ENCODE measurements at regions not wholly inside any gene's neighbourhood (a gene's known extent, or its start where the extent isn't known, plus 50 kb on each side); places are given as distances from the start of the nearest gene placed in this dataset.
"Not testable (repeated sequence)": the region's sequence is repeated elsewhere in the genome, so short reads cannot be mapped to it uniquely, and the experiment has no call there.

DNA sequence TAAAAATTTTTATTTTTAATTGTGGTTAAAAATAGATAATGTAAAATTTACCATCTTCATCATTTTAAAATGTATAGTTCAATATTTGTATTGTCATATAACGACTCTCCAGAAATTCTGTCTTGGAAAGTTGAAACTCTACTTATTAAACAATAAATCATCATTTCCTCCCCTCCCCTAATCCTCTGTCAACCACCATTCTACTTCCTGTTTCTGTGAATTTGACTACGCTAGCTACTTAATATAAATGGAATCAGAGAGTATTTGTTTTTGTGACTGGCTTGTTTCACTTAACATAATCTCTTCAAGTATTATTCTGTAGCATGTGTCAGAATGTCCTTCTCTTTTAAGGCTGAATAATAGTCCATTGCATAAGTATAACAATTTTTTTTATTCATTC lies 729.0 kb upstream of the AADAT start:
- DNase-seq (ENCODE audit: low read depth), result no peak
- no peak overlapping the region for H3K4me3 ChIP-seq (ENCODE audit: low read depth, low read length)
- TF ChIP-seq, protein P1, sequence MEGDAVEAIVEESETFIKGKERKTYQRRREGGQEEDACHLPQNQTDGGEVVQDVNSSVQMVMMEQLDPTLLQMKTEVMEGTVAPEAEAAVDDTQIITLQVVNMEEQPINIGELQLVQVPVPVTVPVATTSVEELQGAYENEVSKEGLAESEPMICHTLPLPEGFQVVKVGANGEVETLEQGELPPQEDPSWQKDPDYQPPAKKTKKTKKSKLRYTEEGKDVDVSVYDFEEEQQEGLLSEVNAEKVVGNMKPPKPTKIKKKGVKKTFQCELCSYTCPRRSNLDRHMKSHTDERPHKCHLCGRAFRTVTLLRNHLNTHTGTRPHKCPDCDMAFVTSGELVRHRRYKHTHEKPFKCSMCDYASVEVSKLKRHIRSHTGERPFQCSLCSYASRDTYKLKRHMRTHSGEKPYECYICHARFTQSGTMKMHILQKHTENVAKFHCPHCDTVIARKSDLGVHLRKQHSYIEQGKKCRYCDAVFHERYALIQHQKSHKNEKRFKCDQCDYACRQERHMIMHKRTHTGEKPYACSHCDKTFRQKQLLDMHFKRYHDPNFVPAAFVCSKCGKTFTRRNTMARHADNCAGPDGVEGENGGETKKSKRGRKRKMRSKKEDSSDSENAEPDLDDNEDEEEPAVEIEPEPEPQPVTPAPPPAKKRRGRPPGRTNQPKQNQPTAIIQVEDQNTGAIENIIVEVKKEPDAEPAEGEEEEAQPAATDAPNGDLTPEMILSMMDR (IDR thresholded peaks at IDR 0.05; ENCODE audit: insufficient read depth, low read length), result no peak

DNA sequence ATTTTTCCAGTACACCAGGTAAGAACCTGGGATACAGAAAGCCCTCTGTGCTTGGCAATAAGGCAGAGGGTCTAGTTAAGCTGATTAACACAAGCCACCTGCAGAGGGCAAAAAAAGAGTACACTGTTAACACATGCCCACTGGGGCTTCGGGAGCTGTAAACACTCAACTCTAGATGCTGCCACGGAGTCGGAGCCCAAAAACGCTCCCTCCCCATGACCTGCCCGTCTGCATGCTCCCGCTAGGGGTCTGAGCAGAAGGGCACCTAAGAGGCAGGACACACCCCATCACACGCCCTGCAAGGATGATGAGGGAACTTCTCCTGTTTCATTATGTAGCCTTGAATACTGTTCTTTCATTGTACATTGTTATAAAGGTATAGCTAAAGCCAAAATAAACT lies 715.6 kb upstream of the AADAT start:
- DNase-seq (ENCODE audit: low read depth), result no peak
- TF ChIP-seq, protein P1 (IDR thresholded peaks at IDR 0.05; ENCODE audit: insufficient read depth, low read length), result no peak
- no peak overlapping the region for H3K4me3 ChIP-seq (ENCODE audit: low read depth, low read length)

DNA sequence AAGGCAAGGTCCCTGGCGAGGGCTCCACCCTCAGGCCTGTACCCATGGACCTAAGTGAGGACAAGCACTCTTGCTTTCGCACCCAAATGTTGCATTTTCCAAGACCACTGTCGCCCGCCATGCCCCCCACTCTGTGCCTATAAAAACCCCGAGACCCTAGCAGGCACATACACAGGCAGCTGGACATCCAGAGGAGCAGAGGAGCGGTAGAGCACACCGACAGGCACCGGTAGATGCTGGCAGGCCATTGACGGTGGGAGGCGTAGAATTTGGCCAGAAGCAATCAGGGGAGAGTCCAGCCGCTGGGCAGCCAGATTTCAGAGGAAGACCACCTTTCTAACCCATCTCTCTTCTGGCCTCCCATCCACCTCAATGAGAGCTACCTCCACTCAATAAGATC lies 715.2 kb upstream of the AADAT start:
- TF ChIP-seq, protein P1 (IDR thresholded peaks at IDR 0.05; ENCODE audit: insufficient read depth, low read length), result no peak
- H3K4me3 ChIP-seq (ENCODE audit: low read depth, low read length), result no peak overlapping the region
- DNase-seq (ENCODE audit: low read depth), result no peak

DNA sequence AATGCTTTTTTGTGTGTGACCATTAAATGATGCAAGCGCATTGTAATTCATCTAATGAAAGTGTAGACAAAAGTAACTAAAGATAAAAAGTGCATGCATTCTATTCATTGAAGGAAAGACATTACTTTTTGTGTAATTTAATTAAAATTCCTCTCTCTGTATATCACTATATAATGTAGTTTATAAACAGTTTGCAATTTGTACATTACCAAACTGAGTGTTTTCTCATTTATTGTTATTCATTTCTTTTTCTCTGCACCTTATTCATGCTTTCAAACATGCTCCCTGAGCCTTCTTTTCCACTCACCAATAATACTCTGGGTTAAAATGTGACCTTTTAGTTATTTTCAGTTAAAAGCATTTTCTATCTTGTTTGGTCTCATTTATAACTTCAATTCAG lies 713.7 kb upstream of the AADAT start:
- no peak overlapping the region for H3K4me3 ChIP-seq (ENCODE audit: low read depth, low read length)
- no peak for DNase-seq (ENCODE audit: low read depth)
- TF ChIP-seq, protein P1 (IDR thresholded peaks at IDR 0.05; ENCODE audit: insufficient read depth, low read length), result no peak

DNA sequence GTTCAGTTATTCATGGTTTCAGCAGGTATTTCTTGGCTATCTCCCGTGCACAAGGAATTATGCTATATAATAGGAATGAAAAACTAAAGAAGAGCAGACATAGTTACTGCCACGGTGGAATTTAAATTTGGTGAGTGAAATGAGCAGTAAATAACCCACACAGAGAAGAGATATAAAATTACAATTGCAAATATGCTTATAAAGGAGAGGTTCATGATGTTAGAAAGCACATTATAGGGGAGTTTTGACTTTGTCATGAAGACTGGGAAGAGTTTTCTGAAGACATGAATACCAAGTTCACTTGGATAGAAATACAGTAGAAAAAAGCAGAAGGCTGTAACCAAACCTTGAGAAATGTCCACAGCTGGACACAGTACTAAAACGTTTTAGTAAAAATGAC lies 712.0 kb upstream of the AADAT start:
- TF ChIP-seq, protein P1 (IDR thresholded peaks at IDR 0.05; ENCODE audit: insufficient read depth, low read length), result no peak
- H3K4me3 ChIP-seq (ENCODE audit: low read depth, low read length), result no peak overlapping the region
- DNase-seq (ENCODE audit: low read depth), result no peak

DNA sequence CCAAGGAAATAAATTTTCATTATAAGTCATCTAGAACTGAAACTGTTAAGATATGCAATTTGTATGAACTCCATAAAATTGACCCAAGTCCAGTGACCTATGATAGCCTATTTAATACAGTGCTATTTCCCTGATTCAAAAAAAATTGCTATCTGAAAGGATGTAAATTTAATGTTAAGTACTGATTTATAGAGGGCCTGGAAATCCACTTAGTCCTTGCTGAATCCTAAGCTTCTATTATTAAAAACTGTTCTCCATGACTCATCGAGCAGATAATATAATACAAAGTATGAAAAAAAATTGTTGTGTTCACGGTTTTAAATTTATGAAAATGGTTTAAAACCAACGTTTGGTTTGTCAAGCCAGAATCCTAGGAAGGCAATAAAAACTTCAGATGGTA lies 704.8 kb upstream of the AADAT start:
- no peak for DNase-seq (ENCODE audit: low read depth)
- no peak overlapping the region for H3K4me3 ChIP-seq (ENCODE audit: low read depth, low read length)
- TF ChIP-seq, protein P1 (IDR thresholded peaks at IDR 0.05; ENCODE audit: insufficient read depth, low read length), result no peak

DNA sequence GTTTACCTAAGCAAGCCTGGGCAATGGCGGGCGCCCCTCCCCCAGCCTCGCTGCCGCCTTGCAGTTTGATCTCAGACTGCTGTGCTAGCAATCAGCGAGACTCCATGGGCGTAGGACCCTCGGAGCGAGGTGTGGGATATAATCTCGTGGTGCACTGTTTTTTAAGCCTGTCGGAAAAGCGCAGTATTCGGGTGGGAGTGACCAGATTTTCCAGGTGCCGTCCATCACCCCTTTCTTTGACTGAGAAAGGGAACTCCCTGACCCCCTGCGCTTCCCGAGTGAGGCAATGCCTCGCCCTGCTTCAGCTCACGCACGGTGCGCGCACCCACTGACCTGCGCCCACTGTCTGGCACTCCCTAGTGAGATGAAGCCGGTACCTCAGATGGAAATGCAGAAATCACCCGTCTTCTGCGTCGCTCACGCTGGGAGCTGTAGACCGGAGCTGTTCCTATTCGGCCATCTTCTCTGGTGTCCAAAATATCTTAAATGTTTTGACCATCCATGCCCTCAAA lies 698.8 kb upstream of the AADAT start:
- not testable (repeated sequence) for DNase-seq (ENCODE audit: low read depth); H3K4me3 ChIP-seq (ENCODE audit: low read depth, low read length)
